Activated T-cell treated with anti-CD3 and anti-CD28 coated beads, Interleukin-2, amount 50 U/mL, for 4 hours (primary cell): ENCODE measurements at regions not wholly inside any gene's neighbourhood (a gene's known extent, or its start where the extent isn't known, plus 50 kb on each side); places are given as distances from the start of the nearest gene placed in this dataset.
"Not testable (repeated sequence)": the region's sequence is repeated elsewhere in the genome, so short reads cannot be mapped to it uniquely, and the experiment has no call there.

Source experiments
- ATAC-seq, 2 donors: fragments of 200-7000 bp; cut with Tn5 transposase; one replicate each; pipeline ENCODE4 v1.10.0; 2021
- DNase-seq: peaks from one replicate; pipeline ENCODE4 v3.0.0-alpha.2; 2020
- H3K27me3 Mint-ChIP-seq: one replicate; pipeline ENCODE4 v1.8.0; 2021; ENCODE audit warnings: low read depth, mixed read lengths
- H3K36me3 Mint-ChIP-seq: one replicate; pipeline ENCODE4 v1.8.0; 2022; ENCODE audit warnings: mixed read lengths; ENCODE audit not compliant: insufficient read depth
- H3K4me1 Mint-ChIP-seq: one replicate; pipeline ENCODE4 v1.8.0; 2021; ENCODE audit warnings: low read depth, mixed read lengths
- H3K4me3 Mint-ChIP-seq: one replicate; pipeline ENCODE4 v1.8.0; 2021; ENCODE audit warnings: mild to moderate bottlenecking, moderate library complexity, mixed read lengths
- H3K9me3 Mint-ChIP-seq: one replicate; pipeline ENCODE4 v1.8.0; 2021; ENCODE audit warnings: mixed read lengths

DNA sequence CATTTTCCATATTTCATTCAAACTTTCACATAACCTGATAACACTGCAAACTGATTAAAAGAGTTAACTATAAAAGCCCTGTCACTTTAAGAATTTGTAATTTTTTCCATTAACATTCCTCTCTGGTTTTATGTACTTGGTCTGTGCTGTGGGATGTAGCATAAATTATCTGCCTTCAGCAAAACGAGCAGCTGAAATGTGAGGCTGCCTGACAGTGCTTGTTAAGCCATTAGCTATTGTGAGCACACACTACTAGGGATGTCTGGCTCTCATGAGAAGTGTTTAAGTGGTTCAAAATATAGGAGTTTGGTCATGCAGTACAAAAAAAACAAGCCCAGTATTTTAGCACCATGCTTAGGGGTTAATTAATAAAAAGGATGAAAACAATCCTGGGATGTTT lies 63.0 kb downstream of the HOXA1 start:
- Mint-ChIP-seq H3K36me3 (no peaks in the 10 kb centered on the region), H3K4me1 (peaks cover 20% of the 10 kb centered on the region), H3K9me3 (no peaks in the 10 kb centered on the region), H3K4me3 (no peak overlapping the region), H3K27me3 (peaks cover under 1% of the 10 kb centered on the region)
- DNase-seq = no peak
- ATAC-seq = no peak

DNA sequence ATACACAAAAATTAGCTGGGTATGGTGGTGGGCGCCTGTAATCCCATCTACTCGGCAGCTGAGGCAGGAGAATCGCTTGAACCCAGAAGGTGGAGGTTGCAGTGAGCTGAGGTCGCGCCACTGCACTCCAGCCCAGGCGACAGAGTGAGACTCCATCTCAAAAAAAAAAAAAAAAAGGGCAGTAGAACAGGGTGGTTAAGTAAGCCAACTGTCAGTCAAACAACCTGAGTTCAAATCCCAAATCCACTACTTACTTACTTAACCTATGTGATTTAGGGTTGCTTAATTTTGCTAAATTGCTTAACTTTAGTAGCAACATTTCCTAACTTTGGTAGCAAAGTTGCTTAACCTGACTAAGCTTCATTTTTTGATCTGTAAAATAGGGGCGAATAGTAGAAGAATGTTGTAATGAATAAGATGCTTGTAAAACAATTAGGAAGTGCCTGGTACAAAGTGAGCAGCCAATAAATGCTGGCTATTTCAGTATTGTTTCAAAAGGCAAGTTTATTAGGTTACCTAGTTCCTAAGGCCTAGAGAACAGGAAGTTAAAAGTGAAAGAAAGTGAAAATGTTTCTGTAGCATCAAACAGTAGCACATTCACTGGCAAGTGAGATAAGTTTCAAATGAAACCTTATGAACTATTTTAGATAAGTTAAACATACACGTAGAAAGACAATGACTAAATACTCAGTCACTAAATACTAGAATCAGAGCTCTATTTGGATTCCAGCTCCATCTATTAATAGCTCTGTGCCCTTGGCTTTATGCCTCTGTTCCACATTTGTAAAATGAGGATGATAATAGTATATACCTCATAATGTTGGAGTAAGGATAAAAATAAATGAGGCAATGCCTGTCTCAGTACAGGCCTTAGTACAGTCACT lies 64.3 kb downstream of the HOXA1 start:
- no peaks in the 10 kb centered on the region for H3K9me3 Mint-ChIP-seq
- H3K27me3 Mint-ChIP-seq = no peaks in the 10 kb centered on the region
- H3K4me3 Mint-ChIP-seq = peak overlapping the region; percentile 22
- H3K36me3 Mint-ChIP-seq = no peaks in the 10 kb centered on the region
- no peak for DNase-seq
- ATAC-seq = peak; percentile 77 to 81
- H3K4me1 Mint-ChIP-seq = peaks cover 20% of the 10 kb centered on the region

DNA sequence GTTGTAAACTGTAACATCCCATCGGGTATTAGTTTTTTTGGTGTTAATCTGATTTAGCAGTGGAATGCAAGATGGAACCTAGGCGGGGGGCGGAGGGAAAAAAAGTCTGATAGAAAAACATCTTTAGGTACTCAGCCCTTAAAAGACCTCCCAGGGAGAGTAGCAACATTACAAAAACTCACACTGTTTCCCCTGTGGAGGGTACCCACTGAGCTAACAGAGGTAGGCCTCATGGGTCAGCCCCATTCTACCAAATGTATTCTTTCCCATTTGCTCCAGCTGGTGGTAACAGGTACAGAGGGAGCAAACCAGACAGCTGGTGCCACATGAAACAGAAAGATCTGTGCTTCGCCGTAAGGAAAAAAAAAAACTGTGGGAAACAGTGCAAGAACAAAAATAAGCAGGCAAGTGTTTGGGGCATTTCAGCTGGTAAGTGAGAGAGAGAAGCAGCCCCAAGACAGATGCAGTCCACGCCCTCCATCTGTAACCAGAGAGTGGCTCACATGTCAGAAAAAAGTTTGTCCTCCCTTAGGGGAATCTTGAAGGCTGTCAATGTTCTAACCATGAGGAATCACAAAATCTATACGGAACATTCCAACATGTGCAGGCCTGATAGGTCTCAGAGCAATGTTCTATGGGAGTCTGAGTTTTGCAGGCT lies 65.3 kb downstream of the HOXA1 start:
- Mint-ChIP-seq H3K36me3 (no peaks in the 10 kb centered on the region), H3K27me3 (no peaks in the 10 kb centered on the region), H3K9me3 (no peaks in the 10 kb centered on the region), H3K4me1 (peaks cover 20% of the 10 kb centered on the region), H3K4me3 (no peak overlapping the region)
- ATAC-seq (no peak), DNase-seq (no peak)

DNA sequence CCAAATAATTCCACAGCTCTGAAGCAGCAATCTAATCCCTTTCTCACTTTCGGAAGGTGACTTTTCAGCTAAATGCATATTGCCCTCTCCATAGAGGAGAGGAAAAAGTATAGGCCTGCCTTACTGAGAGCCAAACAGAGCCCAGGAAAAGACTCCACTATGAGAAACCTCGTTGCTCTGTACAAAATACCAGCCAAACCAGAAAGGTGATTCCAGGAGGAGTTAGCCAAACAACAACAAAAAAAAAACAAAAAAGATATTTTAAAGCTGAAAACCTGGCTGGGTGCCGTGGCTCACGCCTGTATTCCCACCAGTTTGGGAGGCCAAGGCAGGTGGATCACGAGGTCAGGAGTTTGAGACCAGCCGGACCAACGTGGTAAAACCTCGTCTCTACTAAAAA lies 70.5 kb downstream of the HOXA1 start:
- no peaks in the 10 kb centered on the region for H3K9me3 Mint-ChIP-seq
- ATAC-seq = no peak
- no peak overlapping the region for H3K4me3 Mint-ChIP-seq
- no peaks in the 10 kb centered on the region for H3K4me1 Mint-ChIP-seq
- peaks cover 2% of the 10 kb centered on the region for H3K27me3 Mint-ChIP-seq
- H3K36me3 Mint-ChIP-seq = no peaks in the 10 kb centered on the region
- DNase-seq = no peak

DNA sequence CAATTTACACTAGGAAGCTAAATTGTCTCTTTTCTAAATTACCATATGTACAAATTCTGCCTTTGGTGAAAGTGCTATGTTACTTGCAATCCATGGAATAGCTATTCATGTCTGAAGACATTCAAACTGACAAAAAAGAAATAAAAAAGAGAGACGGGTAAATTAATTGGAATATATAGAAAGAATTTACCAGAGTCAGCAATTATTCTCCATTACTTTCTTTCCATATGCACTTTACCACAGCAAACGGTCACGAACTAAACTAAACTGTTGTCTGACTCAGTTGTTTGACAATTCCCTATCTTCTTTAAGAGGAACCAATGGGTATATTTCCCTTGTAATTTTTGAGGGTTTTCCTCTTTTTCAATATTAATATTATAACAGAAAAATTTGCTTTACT lies 85.7 kb downstream of the HOXA1 start:
- DNase-seq (no peak), ATAC-seq (no peak)
- H3K9me3 Mint-ChIP-seq = peaks cover 19% of the 10 kb centered on the region
- H3K4me1 Mint-ChIP-seq = no peaks in the 10 kb centered on the region
- no peak overlapping the region for H3K4me3 Mint-ChIP-seq
- no peaks in the 10 kb centered on the region for H3K36me3 Mint-ChIP-seq
- H3K27me3 Mint-ChIP-seq = peaks cover 29% of the 10 kb centered on the region

DNA sequence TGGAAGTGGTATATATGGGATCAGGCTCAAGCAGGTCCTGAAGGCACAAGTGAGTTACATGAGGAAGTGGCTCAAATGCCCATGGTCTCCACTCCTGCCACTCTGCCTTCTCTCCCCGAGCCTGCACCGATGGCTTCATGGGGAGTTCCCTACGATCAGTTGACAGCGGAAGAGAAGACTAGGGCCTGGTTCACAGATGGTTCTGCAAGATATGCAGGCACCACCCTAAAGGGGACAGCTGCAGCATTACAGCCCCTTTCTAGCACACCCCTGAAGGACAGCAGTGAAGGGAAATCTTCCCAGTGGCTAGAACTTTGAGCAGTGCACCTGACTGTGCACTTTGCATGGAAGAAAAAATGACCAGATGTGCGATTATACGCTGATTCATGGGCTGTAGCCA lies 95.3 kb downstream of the HOXA1 start:
- Mint-ChIP-seq H3K4me3 (no peak overlapping the region), H3K4me1 (no peaks in the 10 kb centered on the region), H3K36me3 (no peaks in the 10 kb centered on the region), H3K9me3 (peaks cover 6% of the 10 kb centered on the region), H3K27me3 (no peaks in the 10 kb centered on the region)
- no peak for ATAC-seq
- DNase-seq = no peak

DNA sequence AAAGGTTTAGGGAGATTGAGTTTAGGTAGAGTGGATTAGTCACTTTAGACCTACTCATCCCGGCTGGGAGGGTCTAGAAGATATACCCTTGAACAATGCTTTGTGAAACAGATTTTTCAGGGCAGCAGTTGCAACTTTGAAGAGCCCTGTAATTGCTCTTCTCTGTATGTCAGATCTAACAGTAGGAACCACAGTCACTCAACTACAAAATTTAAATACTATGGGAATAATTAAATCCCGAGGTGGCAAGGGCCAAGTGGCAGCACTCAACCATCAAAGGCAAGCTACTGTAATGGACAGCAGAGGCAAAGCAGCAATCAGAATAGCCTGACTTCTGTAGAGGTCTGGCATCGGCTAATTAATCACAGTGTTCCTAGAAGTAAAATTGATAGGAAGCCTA lies 97.5 kb downstream of the HOXA1 start:
- not testable (repeated sequence) for H3K4me1 Mint-ChIP-seq, H3K4me3 Mint-ChIP-seq, H3K36me3 Mint-ChIP-seq, H3K27me3 Mint-ChIP-seq, ATAC-seq, DNase-seq, H3K9me3 Mint-ChIP-seq

DNA sequence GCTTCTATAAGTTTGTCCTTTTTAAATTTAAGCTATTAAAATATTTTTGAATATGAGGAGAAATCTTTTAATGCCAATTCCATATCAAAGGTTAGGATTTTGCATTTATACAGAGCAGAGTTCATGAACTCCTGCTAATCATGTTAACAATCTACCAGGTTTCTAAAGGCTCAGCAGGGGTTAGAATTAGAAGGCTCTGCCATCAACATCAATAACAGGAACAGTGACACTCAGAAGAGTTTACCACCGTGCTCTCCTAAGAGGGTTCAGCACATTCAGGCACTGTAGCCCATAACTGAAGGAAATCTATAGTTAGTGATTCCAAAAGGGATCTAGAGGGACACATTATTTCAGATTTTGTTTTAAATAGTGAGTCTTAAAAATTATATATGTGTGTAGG lies 100.1 kb downstream of the HOXA1 start:
- ATAC-seq (no peak), DNase-seq (no peak)
- Mint-ChIP-seq H3K27me3 (peaks cover 10% of the 10 kb centered on the region), H3K9me3 (peaks cover 6% of the 10 kb centered on the region), H3K36me3 (no peaks in the 10 kb centered on the region), H3K4me3 (no peak overlapping the region), H3K4me1 (no peaks in the 10 kb centered on the region)

DNA sequence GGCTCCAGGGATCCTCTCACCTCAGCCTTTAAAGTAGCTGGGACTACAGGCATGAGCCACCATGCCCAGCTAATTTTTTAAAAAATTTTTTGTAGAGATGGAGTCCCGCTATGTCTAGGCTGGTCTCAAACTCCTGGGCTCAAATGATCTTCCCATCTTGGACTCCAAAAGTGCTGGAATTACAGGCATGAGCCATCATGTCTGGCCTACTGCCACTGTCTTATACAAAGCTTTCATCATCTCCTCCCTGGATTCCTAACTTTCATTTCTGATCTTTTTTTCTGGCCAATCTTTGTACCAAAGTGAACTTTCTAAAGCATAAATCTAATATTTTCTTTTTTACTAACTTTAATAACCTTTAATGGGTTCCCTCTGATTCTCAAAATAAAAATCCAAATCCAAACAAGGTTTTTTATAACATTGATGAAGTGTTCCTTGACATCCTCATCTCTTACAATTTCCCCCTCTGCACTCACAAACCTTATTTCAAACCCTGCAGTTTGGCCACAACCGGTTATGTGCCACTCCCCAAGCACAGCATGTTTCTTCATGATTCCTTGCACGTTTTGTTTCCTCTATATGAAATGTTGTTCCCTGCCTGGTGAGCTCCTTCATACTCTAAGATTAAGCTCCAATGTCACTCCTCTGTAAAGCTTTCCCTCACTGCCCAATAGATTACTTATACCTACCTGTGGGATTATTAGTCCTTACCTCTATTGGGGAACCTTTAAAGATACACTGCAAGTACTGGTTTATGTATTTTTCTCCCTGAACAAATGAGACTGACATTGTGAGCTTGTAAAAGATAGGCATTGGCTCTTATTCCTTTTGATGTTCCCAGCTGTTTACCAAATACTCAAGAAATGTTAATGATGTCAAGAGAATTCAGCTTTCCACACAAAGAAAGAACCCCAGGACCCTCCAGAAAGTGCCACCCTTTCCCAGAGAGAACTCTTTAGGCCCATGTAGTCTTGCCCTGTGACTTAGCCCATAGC lies 101.7 kb downstream of the HOXA1 start:
- Mint-ChIP-seq H3K36me3 (no peaks in the 10 kb centered on the region), H3K4me3 (no peak overlapping the region), H3K27me3 (peaks cover 10% of the 10 kb centered on the region), H3K9me3 (peaks cover 5% of the 10 kb centered on the region), H3K4me1 (no peaks in the 10 kb centered on the region)
- no peak for ATAC-seq
- no peak for DNase-seq

DNA sequence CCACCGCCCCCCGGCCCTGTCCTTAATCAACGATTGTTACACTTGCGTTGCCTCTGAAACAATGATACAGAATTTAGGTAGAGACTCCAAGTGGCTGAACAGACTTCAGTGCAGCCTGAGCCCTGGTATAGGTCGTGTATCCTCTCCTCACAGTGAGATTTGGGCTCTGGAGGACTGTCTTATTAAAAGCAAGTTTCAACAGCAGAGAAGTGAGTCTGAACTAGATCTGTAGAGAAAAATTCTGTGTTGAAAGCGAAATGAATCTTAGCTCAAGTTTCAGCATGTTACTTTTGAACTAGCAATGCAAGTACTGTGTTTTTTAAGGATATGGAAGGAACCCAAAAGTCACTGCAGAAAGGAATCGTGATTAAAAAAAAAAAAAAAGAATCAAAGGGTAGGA lies 103.1 kb downstream of the HOXA1 start:
- Mint-ChIP-seq H3K4me3 (no peak overlapping the region), H3K36me3 (no peaks in the 10 kb centered on the region), H3K9me3 (no peaks in the 10 kb centered on the region), H3K4me1 (no peaks in the 10 kb centered on the region), H3K27me3 (peaks cover 10% of the 10 kb centered on the region)
- ATAC-seq = no peak
- no peak for DNase-seq

DNA sequence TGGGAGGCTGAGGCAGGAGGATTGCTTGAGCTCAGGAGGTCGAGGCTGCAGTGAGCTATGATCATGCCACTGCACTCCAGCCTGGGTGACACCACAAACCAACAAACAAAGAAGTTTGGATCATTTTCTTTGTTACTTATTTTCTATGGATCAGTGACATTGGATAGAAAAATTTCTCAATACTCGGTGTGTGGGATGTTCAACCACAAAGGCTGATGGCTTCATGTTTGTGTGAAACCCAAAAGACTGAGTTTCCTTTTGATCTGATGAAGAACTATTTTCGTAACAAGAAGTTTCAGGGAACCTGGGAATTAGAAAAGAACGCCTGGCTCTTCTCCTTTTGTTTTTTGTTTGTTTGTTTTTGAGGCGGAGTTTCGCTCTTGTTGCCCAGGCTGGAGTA lies 104.0 kb downstream of the HOXA1 start:
- Mint-ChIP-seq H3K36me3 (no peaks in the 10 kb centered on the region), H3K4me1 (no peaks in the 10 kb centered on the region), H3K9me3 (no peaks in the 10 kb centered on the region), H3K27me3 (peaks cover 10% of the 10 kb centered on the region), H3K4me3 (no peak overlapping the region)
- no peak for ATAC-seq
- DNase-seq = no peak

DNA sequence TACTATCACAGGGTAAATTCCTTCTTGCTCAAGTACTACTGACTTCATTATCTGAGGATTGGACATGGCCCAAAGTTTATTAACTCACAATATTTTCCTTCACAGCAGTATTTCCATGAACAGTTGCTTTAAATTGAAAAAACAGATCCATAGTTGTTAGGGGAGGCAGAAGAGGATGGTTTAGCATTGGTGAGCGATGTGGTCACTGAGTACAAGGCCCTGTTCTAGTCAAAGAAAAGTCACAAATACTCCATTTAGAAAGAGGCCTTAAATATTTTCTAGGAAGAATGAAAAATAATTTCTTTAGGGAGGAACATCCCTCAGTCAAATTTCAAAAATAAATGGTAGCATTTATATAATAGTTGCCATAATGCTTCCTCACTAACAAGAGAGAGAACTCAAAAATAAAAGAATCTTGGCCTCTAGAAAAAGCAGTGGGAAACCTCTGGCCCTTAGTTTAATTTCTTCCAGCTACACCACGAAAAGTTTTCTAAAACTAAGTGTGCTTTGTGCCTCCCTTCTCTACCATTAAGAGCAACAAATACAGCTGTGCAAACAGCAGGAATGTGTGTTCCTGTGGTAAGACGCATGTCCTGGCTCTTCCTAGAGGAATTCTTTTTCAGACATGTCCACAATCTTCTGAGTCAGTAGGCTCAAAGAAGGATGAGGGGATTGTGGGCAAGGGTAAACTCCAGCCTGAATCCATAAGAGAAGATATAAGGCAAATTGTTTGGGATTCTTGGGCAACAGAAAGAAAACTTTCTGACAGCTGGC lies 105.7 kb downstream of the HOXA1 start:
- H3K4me3 Mint-ChIP-seq = no peak overlapping the region
- ATAC-seq (no peak), DNase-seq (no peak)
- no peaks in the 10 kb centered on the region for H3K9me3 Mint-ChIP-seq
- peaks cover 10% of the 10 kb centered on the region for H3K27me3 Mint-ChIP-seq
- no peaks in the 10 kb centered on the region for H3K36me3 Mint-ChIP-seq
- no peaks in the 10 kb centered on the region for H3K4me1 Mint-ChIP-seq

DNA sequence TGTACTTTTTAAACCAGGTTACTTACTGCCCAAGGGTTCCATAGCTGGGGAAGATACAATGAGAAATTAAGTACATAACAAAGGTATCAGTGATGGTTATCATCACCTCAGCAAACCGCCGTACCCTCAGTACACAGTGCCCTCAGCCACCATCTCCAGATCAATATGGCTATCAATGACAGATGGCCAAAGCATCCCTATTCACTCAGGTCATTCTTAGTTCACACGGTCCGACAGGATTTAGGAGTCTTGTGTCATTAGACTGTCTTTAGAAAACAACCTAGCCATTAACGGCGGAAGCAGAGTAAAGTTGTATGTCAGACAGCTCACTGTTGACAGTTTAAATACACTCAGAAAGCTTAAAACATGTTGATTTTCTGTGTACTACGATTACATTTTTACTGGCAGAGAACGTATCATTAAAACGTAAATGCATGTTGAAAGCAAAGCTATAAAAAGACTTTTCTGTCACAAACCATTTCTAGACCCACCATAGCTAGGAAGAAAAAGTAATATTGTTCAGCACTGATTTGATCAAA lies 106.9 kb downstream of the HOXA1 start:
- no peak overlapping the region for H3K4me3 Mint-ChIP-seq
- H3K36me3 Mint-ChIP-seq = no peaks in the 10 kb centered on the region
- H3K27me3 Mint-ChIP-seq = peaks cover 3% of the 10 kb centered on the region
- ATAC-seq (no peak), DNase-seq (no peak)
- no peaks in the 10 kb centered on the region for H3K4me1 Mint-ChIP-seq
- H3K9me3 Mint-ChIP-seq = no peaks in the 10 kb centered on the region
